ENCODE measurements at regions not wholly inside any gene's neighbourhood (a gene's known extent, or its start where the extent isn't known, plus 50 kb on each side); places are given as distances from the start of the nearest gene placed in this dataset.

DNA sequence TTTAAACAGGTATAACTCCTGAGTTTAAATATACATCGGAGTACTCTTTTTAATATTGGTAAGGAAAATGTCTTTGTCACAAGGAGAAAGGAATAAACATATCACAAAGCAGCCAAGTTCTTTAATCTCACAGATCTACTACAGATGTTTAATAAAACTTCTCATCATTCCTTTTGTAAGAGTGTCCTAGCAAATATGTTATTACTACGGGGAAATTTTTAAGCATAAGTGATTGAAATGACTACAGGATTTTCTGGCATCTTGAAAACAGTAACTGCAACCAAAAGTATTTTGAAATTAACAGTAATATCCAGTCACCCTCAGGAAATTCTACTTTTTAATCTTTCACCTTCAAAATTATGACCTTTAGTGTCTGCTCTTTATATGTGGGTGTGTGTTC is 403.1 kb downstream of the IRS1 start:
- H3K27me3 ChIP-seq (replicated peaks; ENCODE audit: control insufficient read depth, insufficient read depth, low read length): no peaks in the 10 kb centered on the region
- TF ChIP-seq, protein P1, sequence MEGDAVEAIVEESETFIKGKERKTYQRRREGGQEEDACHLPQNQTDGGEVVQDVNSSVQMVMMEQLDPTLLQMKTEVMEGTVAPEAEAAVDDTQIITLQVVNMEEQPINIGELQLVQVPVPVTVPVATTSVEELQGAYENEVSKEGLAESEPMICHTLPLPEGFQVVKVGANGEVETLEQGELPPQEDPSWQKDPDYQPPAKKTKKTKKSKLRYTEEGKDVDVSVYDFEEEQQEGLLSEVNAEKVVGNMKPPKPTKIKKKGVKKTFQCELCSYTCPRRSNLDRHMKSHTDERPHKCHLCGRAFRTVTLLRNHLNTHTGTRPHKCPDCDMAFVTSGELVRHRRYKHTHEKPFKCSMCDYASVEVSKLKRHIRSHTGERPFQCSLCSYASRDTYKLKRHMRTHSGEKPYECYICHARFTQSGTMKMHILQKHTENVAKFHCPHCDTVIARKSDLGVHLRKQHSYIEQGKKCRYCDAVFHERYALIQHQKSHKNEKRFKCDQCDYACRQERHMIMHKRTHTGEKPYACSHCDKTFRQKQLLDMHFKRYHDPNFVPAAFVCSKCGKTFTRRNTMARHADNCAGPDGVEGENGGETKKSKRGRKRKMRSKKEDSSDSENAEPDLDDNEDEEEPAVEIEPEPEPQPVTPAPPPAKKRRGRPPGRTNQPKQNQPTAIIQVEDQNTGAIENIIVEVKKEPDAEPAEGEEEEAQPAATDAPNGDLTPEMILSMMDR (IDR thresholded peaks at IDR 0.05; ENCODE audit: insufficient read depth, low read length, poor library complexity, severe bottlenecking): no peak
- DNase-seq (ENCODE audit: extremely low read depth, insufficient read length): no peak
- no peaks in the 10 kb centered on the region for H3K36me3 ChIP-seq (ENCODE audit: control insufficient read depth, insufficient read depth, low read length)
- H3K4me3 ChIP-seq (replicated peaks; ENCODE audit: low read depth, low read length): no peak overlapping the region

DNA sequence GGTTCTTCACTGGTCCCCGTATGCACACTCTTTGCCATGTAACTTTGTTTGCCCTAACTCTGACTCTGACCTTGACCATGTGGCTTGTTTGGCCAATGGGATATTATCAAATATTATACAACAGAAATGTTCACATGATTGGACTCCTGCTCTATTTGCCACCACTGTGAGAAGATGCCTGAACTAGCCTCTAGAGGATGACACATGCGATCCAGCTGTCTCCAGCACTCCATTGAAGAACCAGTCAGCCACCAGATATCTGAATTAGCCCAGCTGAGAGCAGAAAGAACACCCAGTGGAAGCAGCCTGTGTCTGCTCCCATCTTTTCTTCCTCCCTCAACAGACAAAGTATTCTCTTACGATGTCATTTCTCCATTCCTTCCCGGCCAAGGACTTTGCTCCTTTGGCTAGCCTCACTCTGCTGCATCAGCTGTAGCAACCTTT is 412.1 kb downstream of the IRS1 start:
- H3K4me3 ChIP-seq (replicated peaks; ENCODE audit: low read depth, low read length): no peak overlapping the region
- no peak for DNase-seq (ENCODE audit: extremely low read depth, insufficient read length)
- no peaks in the 10 kb centered on the region for H3K36me3 ChIP-seq (ENCODE audit: control insufficient read depth, insufficient read depth, low read length)
- H3K27me3 ChIP-seq (replicated peaks; ENCODE audit: control insufficient read depth, insufficient read depth, low read length): no peaks in the 10 kb centered on the region
- TF ChIP-seq, protein P1 (IDR thresholded peaks at IDR 0.05; ENCODE audit: insufficient read depth, low read length, poor library complexity, severe bottlenecking): no peak

DNA sequence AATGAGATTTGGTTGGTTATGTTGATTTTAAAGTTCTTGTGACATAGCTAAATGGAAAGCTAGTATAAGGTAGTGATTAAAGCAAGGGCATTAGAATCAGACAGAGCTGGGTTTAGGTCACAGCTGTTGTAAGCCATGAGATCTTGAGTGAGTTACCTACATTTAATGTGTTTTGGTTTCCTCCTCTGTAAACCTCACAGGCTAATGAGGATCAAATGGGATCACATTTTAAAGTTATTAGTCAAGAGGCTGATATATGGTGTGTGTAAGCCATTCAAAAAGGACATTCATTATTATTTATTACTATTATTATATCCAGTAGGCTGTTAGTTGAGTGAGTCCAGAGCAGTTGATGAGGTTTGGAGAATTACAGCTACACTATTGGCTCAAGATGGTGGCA is 416.2 kb downstream of the IRS1 start:
- no peak for DNase-seq (ENCODE audit: extremely low read depth, insufficient read length)
- Histone ChIP-seq H3K27me3 (replicated peaks; ENCODE audit: control insufficient read depth, insufficient read depth, low read length) (no peaks in the 10 kb centered on the region), H3K36me3 (ENCODE audit: control insufficient read depth, insufficient read depth, low read length) (no peaks in the 10 kb centered on the region), H3K4me3 (replicated peaks; ENCODE audit: low read depth, low read length) (no peak overlapping the region)
- TF ChIP-seq, protein P1 (IDR thresholded peaks at IDR 0.05; ENCODE audit: insufficient read depth, low read length, poor library complexity, severe bottlenecking): no peak

DNA sequence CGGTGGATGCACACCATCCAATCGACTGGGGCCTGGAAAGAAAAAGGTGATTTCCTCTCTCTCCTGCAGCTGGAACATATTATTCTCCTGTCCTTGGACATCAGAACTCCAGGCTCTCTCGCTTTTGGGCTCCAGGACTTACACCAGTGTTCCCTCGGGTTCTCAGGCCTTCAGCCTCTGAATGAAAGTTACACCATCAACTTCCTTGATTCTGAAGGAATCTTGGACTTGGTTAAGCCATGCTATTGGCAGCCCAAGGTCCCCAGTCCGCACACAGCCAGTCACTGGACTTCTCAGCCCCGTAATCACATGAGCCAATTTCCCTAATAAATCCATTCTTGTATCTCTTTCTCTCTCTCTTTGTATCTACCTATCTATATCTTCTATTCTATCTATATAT is 418.9 kb downstream of the IRS1 start:
- DNase-seq (ENCODE audit: extremely low read depth, insufficient read length): no peak
- H3K4me3 ChIP-seq (replicated peaks; ENCODE audit: low read depth, low read length): no peak overlapping the region
- TF ChIP-seq, protein P1 (IDR thresholded peaks at IDR 0.05; ENCODE audit: insufficient read depth, low read length, poor library complexity, severe bottlenecking): no peak
- no peaks in the 10 kb centered on the region for H3K27me3 ChIP-seq (replicated peaks; ENCODE audit: control insufficient read depth, insufficient read depth, low read length)
- H3K36me3 ChIP-seq (ENCODE audit: control insufficient read depth, insufficient read depth, low read length): no peaks in the 10 kb centered on the region

DNA sequence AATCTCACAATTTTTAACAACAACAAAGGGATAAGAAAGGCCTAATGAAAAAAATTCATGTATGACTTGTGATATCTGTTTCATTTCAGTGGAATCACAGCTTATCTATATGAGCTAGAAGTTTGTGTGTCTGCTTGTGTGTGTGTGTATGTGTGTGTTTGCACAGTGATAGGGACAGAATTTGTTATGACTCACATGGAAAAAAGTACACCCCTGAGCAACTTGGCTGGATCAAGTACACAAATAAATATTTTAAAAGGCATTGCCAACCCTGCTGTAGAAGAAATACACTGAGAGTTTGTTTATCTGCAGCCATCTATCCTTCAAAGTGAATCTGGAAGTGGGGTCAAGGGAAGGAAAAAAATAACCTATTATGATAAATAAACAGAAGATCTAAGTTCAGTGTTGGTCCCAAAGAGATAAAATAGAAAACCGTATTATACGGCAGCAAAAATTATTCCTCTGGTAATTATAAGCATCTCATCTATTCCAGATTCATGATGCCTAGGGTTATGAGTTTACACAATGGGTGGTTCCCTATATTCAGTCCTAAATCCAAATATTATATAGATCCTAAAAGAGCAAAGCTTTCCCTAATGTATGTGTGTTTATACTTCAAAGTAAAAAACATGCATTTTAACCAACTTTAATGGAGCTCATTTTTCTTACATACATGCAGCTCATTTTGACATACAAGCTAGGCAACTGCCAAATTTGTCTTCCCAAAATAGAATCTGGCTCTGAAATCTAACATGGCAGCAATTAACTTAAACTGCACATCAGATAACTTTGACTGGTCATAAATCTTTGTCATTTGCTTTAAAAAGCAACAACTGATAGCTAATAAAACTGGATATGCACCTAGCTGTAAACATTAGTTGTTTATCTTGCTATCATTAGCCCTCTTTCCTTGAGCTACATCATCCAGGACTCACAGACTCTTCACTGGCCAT is 420.6 kb downstream of the IRS1 start:
- TF ChIP-seq, protein P1 (IDR thresholded peaks at IDR 0.05; ENCODE audit: insufficient read depth, low read length, poor library complexity, severe bottlenecking): no peak
- Histone ChIP-seq H3K27me3 (replicated peaks; ENCODE audit: control insufficient read depth, insufficient read depth, low read length) (no peaks in the 10 kb centered on the region), H3K36me3 (ENCODE audit: control insufficient read depth, insufficient read depth, low read length) (no peaks in the 10 kb centered on the region), H3K4me3 (replicated peaks; ENCODE audit: low read depth, low read length) (no peak overlapping the region)
- no peak for DNase-seq (ENCODE audit: extremely low read depth, insufficient read length)

All from GM06990 (cell line).